ENCODE measurements at regions not wholly inside any gene's neighbourhood (a gene's known extent, or its start where the extent isn't known, plus 50 kb on each side); places are given as distances from the start of the nearest gene placed in this dataset.
"Not testable (repeated sequence)": the region's sequence is repeated elsewhere in the genome, so short reads cannot be mapped to it uniquely, and the experiment has no call there.

GRCh38 chr18:42537291-42537690 is 578.2 kb downstream of the RIT2 start:
- H3K4me3 ChIP-seq (ENCODE audit: low read length), result no peak overlapping the region
- TF ChIP-seq CTCF (IDR thresholded peaks at IDR 0.05; ENCODE audit: insufficient read depth, low read depth, low read length, missing control alignments), result no peak
- no peak for DNase-seq (ENCODE audit: low read depth)

GRCh38 chr18:42544901-42545300 is 570.6 kb downstream of the RIT2 start:
- TF ChIP-seq CTCF (IDR thresholded peaks at IDR 0.05; ENCODE audit: insufficient read depth, low read depth, low read length, missing control alignments), result no peak
- H3K4me3 ChIP-seq (ENCODE audit: low read length), result no peak overlapping the region
- no peak for DNase-seq (ENCODE audit: low read depth)

GRCh38 chr18:42545825-42546224 is 569.7 kb downstream of the RIT2 start:
- peak; percentile 81 for DNase-seq (ENCODE audit: low read depth)
- no peak for TF ChIP-seq CTCF (IDR thresholded peaks at IDR 0.05; ENCODE audit: insufficient read depth, low read depth, low read length, missing control alignments)
- no peak overlapping the region for H3K4me3 ChIP-seq (ENCODE audit: low read length)

- no peak overlapping the region for H3K4me3 ChIP-seq (ENCODE audit: low read length)
- no peak for TF ChIP-seq CTCF (IDR thresholded peaks at IDR 0.05; ENCODE audit: insufficient read depth, low read depth, low read length, missing control alignments)
- no peak for DNase-seq (ENCODE audit: low read depth)
Measured at GRCh38 chr18:42548493-42548892, 567.0 kb downstream of the RIT2 start.

GRCh38 chr18:42549596-42549995 is 565.9 kb downstream of the RIT2 start:
- no peak for DNase-seq (ENCODE audit: low read depth)
- TF ChIP-seq CTCF (IDR thresholded peaks at IDR 0.05; ENCODE audit: insufficient read depth, low read depth, low read length, missing control alignments), result no peak
- H3K4me3 ChIP-seq (ENCODE audit: low read length), result no peak overlapping the region

GRCh38 chr18:42552559-42552958 is 562.9 kb downstream of the RIT2 start:
- not testable (repeated sequence) for DNase-seq (ENCODE audit: low read depth); H3K4me3 ChIP-seq (ENCODE audit: low read length)

- H3K4me3 ChIP-seq (ENCODE audit: low read length), result no peak overlapping the region
- no peak for TF ChIP-seq CTCF (IDR thresholded peaks at IDR 0.05; ENCODE audit: insufficient read depth, low read depth, low read length, missing control alignments)
- no peak for DNase-seq (ENCODE audit: low read depth)
Measured at GRCh38 chr18:42559069-42559690, 556.3 kb downstream of the RIT2 start.
